Ectodermal cell (in vitro differentiated cells): ENCODE measurements at regions not wholly inside any gene's neighbourhood (a gene's known extent, or its start where the extent isn't known, plus 50 kb on each side); places are given as distances from the start of the nearest gene placed in this dataset.

Source experiments
- H3K27ac ChIP-seq: 2 replicates; pipeline ENCODE4 v1.7.0; 2013; ENCODE audit warnings: mild to moderate bottlenecking, low read depth, low read length; ENCODE audit not compliant: insufficient read depth, poor library complexity, severe bottlenecking
- H3K27me3 ChIP-seq: 2 replicates; pipeline ENCODE4 v1.7.0; 2013; ENCODE audit warnings: mild to moderate bottlenecking, low read length; ENCODE audit not compliant: insufficient read depth, control insufficient read depth, poor library complexity, severe bottlenecking
- H3K36me3 ChIP-seq: one replicate; pipeline ENCODE4 v1.7.0; 2013; ENCODE audit warnings: low read length; ENCODE audit not compliant: control insufficient read depth, insufficient read depth
- H3K4me1 ChIP-seq: one replicate; pipeline ENCODE4 v1.7.0; 2013; ENCODE audit warnings: low read length; ENCODE audit not compliant: control insufficient read depth, insufficient read depth
- H3K4me3 ChIP-seq: 2 replicates; pipeline ENCODE4 v1.7.0; 2013; ENCODE audit warnings: low read depth, low read length, control low read depth; ENCODE audit not compliant: insufficient read depth
- H3K9me3 ChIP-seq: 2 replicates; pipeline ENCODE4 v1.7.0; 2013; ENCODE audit warnings: mild to moderate bottlenecking, low read length, moderate library complexity; ENCODE audit not compliant: control insufficient read depth
- WGBS, 2 experiments: methylation state at CpG; one replicate each; pipeline ENCODE4 v1.1.7; 2013; ENCODE audit warnings: missing lambda C conversion rate in 2 of 2; 5-methylcytosine and 5-hydroxymethylcytosine counted together

- Histone ChIP-seq H3K4me3 (no peak overlapping the region), H3K27ac (no peak overlapping the region), H3K4me1 (no peaks in the 10 kb centered on the region), H3K9me3 (no peaks in the 10 kb centered on the region), H3K27me3 (no peaks in the 10 kb centered on the region), H3K36me3 (no peaks in the 10 kb centered on the region)
- WGBS, 2 experiments = 65 to 87% methylated on average over 3 of the region's 3 CpGs
These were observed 89.7 kb upstream of the OSMR start for GRCh38 chr5:38756068-38756467.

GRCh38 chr5:38757451-38758245 is 88.2 kb upstream of the OSMR start:
- Histone ChIP-seq H3K36me3 (no peaks in the 10 kb centered on the region), H3K27me3 (no peaks in the 10 kb centered on the region), H3K27ac (no peak overlapping the region), H3K4me1 (no peaks in the 10 kb centered on the region), H3K4me3 (no peak overlapping the region), H3K9me3 (no peaks in the 10 kb centered on the region)
- WGBS, 2 experiments = 94 to 100% methylated on average over 3 of the region's 3 CpGs

- 85 to 91% methylated on average over 10 of the region's 10 CpGs for WGBS, 2 experiments
- no peaks in the 10 kb centered on the region for H3K36me3 ChIP-seq
- no peak overlapping the region for H3K4me3 ChIP-seq
- H3K27me3 ChIP-seq = no peaks in the 10 kb centered on the region
- no peaks in the 10 kb centered on the region for H3K9me3 ChIP-seq
- H3K4me1 ChIP-seq = no peaks in the 10 kb centered on the region
- no peak overlapping the region for H3K27ac ChIP-seq
These were observed 86.8 kb upstream of the OSMR start for GRCh38 chr5:38758774-38759600.

- H3K4me3 ChIP-seq = no peak overlapping the region
- WGBS, 2 experiments = 90 to 94% methylated on average over 4 of the region's 4 CpGs
- H3K9me3 ChIP-seq = no peaks in the 10 kb centered on the region
- no peak overlapping the region for H3K27ac ChIP-seq
- H3K4me1 ChIP-seq = no peaks in the 10 kb centered on the region
- no peaks in the 10 kb centered on the region for H3K27me3 ChIP-seq
- H3K36me3 ChIP-seq = no peaks in the 10 kb centered on the region
These were observed 80.8 kb upstream of the OSMR start for GRCh38 chr5:38764937-38765391.

GRCh38 chr5:38765399-38765861 is 80.4 kb upstream of the OSMR start:
- no peaks in the 10 kb centered on the region for H3K9me3 ChIP-seq
- H3K36me3 ChIP-seq = no peaks in the 10 kb centered on the region
- no peaks in the 10 kb centered on the region for H3K4me1 ChIP-seq
- H3K27me3 ChIP-seq = no peaks in the 10 kb centered on the region
- no peak overlapping the region for H3K4me3 ChIP-seq
- 93% methylated on average over 4 to 5 of the region's 5 CpGs for WGBS, 2 experiments
- no peak overlapping the region for H3K27ac ChIP-seq

GRCh38 chr5:38766151-38766550 is 79.7 kb upstream of the OSMR start:
- Histone ChIP-seq H3K9me3 (no peaks in the 10 kb centered on the region), H3K4me1 (no peaks in the 10 kb centered on the region), H3K4me3 (no peak overlapping the region), H3K27me3 (no peaks in the 10 kb centered on the region), H3K27ac (no peak overlapping the region), H3K36me3 (no peaks in the 10 kb centered on the region)
- 88 to 93% methylated on average over 2 of the region's 2 CpGs for WGBS, 2 experiments

- H3K9me3 ChIP-seq = no peaks in the 10 kb centered on the region
- no peak overlapping the region for H3K27ac ChIP-seq
- H3K4me1 ChIP-seq = peaks cover 6% of the 10 kb centered on the region
- 94% methylated on average over 9 of the region's 9 CpGs for WGBS, 2 experiments
- H3K36me3 ChIP-seq = no peaks in the 10 kb centered on the region
- H3K4me3 ChIP-seq = no peak overlapping the region
- no peaks in the 10 kb centered on the region for H3K27me3 ChIP-seq
These were observed 77.2 kb upstream of the OSMR start for GRCh38 chr5:38768412-38769211.

- no peaks in the 10 kb centered on the region for H3K27me3 ChIP-seq
- no peak overlapping the region for H3K27ac ChIP-seq
- WGBS, 2 experiments = 78 to 81% methylated on average over 3 to 4 of the region's 4 CpGs
- no peak overlapping the region for H3K4me3 ChIP-seq
- H3K9me3 ChIP-seq = no peaks in the 10 kb centered on the region
- H3K4me1 ChIP-seq = peaks cover 7% of the 10 kb centered on the region
- H3K36me3 ChIP-seq = no peaks in the 10 kb centered on the region
These were observed 73.3 kb upstream of the OSMR start for GRCh38 chr5:38772471-38772870.

- H3K9me3 ChIP-seq = no peaks in the 10 kb centered on the region
- WGBS, 2 experiments = 90 to 94% methylated on average over 5 of the region's 5 CpGs
- no peak overlapping the region for H3K4me3 ChIP-seq
- H3K4me1 ChIP-seq = peaks cover 7% of the 10 kb centered on the region
- no peak overlapping the region for H3K27ac ChIP-seq
- no peaks in the 10 kb centered on the region for H3K27me3 ChIP-seq
- no peaks in the 10 kb centered on the region for H3K36me3 ChIP-seq
These were observed 70.5 kb upstream of the OSMR start for GRCh38 chr5:38775218-38775840.
